Caki2 (cell line): ENCODE measurements at regions not wholly inside any gene's neighbourhood (a gene's known extent, or its start where the extent isn't known, plus 50 kb on each side); places are given as distances from the start of the nearest gene placed in this dataset.

ENCODE experiments used
- DNase-seq: peaks from one replicate; pipeline ENCODE4 v3.0.0-alpha.2; 2015; ENCODE audit warnings: low read depth
- in situ Hi-C: cut with HindIII; loops from 2 replicates; pipeline ENCODE4 v1.10.0; 2016; ENCODE audit warnings: low sequenced_read_pairs, low pct_unique_long_range_greater_than_20kb, mixed read lengths

GRCh38 chr16:65905331-65905730 is 461.2 kb upstream of the CDH5 start:
- no peak for DNase-seq

DNA sequence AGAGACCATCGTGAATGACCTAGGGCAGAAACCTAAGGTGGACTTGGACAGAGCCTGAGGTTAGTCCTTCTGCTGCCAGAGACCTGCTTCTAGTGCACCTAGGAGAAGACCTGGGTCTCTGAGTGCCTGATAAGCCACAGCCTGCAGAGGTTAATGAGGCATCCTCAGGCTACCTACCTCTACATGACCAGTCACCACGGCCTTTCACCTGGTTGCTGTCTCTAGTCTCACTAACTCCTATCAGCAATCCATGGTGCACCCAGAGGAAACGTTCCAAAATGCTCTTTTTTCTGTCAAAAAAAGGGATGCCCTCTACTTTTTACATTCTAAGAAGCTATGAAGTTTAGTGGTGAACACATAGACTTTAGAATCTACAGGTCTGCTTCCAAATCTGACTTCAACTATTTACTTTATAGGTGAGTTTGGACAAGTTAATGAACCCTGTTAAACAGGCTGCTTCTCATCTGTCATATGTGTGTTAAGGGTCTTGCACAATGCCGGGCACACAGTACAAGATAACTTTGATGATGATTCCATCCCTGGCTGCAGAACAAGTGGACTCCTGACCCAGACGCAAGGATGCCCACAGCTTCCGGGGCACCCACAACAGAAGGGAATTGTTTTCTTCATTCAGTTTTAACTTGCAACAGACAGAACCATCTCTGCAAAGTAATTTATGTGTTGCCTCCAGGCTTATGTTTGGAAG is 469.9 kb upstream of the CDH5 start:
- in situ Hi-C loops = no loop called here
- no peak for DNase-seq

More at GRCh38 chr16:65905331-65905730, 461.2 kb upstream of the CDH5 start:
- in situ Hi-C loops = no loop called here

- no peak for DNase-seq
- in situ Hi-C loops = no loop called here
Observed at GRCh38 chr16:65895906-65896305, 470.6 kb upstream of the CDH5 start.

GRCh38 chr16:65895486-65895885 is 471.0 kb upstream of the CDH5 start:
- no peak for DNase-seq
- in situ Hi-C loops = no loop called here

GRCh38 chr16:65890203-65890602 is 476.3 kb upstream of the CDH5 start:
- no peak for DNase-seq
- in situ Hi-C loops = no loop called here

DNA sequence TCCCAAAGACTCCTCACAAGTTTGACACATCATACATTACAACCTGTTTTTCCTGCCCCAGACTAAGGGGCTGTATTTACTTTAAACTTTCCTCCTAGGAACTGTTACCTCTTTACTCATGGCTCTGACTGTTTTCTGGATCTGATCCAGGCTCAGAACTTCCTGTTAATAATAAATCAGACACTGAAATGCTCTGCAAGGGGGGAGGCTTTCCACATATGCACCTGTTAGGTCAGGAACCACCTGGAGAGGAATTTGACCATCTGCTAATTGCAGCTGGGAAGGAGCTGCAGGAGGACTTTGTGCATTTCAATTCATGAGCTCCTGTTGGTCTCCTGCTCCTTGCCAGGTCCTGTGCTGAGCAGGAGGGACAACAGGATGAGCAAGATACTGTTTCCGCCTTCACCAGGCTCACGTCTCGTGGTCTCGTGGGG is 476.9 kb upstream of the CDH5 start:
- no peak for DNase-seq
- in situ Hi-C loops = no loop called here

DNA sequence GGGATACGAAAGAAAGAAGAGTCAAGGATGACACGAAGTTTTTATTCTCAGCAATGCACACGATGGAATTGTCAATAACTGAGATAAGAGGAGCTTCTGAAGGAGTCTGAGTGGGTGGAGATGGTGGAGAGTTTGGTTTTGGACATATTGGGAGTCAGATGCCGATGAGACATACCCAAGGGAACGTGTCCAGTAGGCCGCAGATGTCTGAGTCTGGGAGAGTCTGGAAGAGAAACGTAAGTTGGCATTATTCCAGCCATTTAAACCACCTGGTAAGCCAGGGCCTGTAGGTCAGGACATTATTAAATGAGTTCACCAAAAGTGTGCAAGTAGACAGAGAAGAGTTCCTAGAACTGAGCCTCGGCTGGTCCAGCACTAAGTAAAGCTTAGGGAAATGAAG is 478.3 kb upstream of the CDH5 start:
- in situ Hi-C loops = no loop called here
- DNase-seq = no peak

GRCh38 chr16:65884018-65884417 is 482.5 kb upstream of the CDH5 start:
- in situ Hi-C loops = no loop called here
- no peak for DNase-seq

DNA sequence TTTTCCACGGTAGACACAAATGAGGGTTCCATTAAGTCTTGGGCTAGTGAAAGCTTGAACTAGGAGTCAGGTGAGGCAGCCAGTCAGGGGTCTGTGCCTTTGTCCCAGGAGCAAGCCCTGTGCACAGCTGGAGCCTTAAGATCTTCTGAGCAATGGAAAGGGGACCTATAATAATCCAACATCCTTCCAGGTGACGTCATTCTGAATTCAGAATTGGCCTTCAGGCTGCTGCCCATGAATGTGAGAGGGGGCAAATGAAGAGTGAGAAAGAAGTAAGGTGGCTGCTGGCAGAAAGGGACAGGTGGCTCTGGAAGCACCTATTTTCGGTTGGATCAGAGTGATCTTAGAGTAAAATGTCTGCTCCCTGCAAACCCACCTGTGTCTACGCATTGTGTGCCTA is 488.1 kb upstream of the CDH5 start:
- DNase-seq = no peak
- in situ Hi-C loops = no loop called here

DNA sequence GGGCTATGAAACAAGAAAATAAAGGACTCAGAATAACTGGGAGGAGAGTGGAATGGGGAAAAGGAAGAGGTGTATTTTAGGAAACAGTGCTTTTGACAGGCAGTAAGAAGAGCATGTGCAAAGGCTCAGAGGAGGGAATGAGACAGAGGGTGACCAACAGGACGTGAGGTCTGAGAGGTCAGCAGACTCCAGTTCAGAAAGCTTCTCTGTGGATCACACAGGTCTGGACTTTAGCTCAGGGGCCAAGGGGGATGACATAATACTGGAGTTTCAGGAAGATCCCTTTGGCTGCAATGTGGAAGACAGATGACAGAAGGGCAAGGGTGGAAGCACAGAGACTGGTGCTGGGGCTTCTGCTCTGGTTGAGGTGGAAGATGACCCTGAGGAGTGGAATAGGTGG is 489.9 kb upstream of the CDH5 start:
- in situ Hi-C loops = no loop called here
- DNase-seq = no peak

- DNase-seq = no peak
- in situ Hi-C loops = no loop called here
Observed at GRCh38 chr16:65876056-65876408, 490.5 kb upstream of the CDH5 start.

- DNase-seq = no peak
- in situ Hi-C loops = no loop called here
Observed at GRCh38 chr16:65875381-65876055, 491.0 kb upstream of the CDH5 start.

DNA sequence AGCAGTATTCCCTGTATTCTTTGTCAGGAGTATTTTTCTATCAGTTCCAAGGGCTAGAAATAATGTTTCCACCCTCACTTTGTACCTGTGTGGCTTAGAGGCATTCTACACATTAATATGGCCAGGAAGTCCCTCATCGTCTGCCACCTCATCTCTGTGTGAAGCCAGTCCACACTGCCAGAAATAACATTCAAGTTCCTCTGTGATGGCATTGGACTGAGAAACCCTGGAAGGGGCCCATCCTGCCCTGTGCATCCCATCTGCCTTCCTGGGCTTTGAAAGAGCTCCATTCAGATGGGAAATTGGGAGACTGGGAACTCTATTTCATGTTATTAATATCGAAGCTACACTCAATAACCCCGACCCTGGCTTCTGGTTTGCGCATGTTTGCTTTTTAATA is 497.2 kb upstream of the CDH5 start:
- in situ Hi-C loops = no loop called here
- DNase-seq = no peak

DNA sequence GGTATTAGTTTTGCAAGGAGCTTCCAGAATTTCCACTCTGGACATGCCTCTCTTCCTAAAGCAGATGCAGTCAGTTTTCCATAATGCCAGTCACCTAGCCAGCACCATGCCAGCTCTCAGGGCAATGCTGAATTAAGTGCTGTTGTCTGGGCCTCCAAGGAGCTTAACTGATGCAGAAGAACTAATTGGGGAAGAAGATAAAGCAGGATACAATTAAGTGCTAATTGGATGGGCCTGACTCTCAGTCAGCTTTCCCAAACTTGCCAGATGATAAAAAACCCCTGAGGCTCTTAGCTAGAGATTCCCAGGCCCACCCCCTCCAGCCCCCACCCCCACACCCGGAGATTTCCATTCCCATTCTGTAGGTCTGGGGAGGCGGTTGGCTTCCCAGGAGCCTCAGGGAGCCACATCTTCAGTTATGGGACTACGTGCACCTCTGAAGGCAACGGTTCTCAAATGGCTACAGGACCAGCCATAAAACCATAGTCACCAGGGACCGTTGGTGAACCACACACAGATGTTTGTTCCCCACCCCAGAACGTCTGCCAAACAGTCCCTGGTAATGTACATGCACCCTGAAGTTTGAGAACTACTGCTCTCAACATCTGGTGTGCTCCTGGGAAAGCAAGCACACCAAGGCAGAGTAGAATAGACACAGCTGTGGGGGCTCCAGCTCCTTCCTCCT is 499.1 kb upstream of the CDH5 start:
- in situ Hi-C loops = no loop called here
- no peak for DNase-seq

GRCh38 chr16:65863236-65863635 is 503.3 kb upstream of the CDH5 start:
- in situ Hi-C loops = no loop called here
- DNase-seq = no peak

GRCh38 chr16:65861131-65861731 is 505.3 kb upstream of the CDH5 start:
- DNase-seq = no peak
- in situ Hi-C loops = no loop called here

DNA sequence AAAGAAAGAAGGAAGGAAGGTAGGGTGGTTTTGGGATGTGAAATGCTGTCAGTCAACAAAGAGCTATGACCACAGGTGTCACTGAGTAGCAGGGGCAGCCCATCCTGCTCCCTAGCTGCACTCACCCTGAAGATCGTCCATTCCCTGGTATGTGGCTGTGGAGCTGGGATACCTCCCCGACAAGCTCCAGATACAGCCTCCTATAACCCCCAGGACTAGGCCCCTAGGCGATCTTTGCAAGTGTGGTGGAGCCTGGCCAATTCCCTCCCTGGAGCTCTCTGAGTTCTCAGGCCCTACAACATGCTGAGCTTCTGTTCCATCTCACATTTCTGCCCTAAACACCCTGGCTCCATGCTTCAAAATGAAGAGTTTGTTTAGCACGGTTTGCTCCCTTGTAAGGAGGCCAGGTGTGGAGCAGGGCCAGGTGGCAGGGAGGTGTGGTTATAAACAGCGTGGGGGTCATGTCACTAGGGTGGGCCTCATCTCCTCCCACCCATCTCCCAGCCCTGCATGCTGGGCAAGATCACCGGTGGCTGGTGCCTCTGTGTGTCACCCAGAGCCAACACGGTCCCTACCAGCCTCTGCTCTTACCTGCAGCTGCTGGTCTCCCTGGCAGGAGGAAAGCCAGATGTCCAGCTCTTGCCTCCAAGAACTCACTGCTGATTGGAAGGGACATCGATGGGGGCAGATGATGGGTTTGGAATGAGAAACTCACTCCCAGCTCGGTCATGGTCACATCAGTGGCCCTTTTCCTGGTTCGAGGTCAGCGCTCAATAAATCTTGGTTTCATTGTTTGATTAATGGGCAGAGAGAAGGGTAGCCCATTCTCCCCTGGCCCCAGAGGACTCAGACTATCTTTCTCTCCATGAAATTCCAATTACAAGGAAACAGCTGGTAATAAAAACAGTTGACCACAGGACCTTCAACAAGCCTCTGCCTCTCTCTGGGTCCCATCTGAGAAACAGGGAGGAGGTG is 511.0 kb upstream of the CDH5 start:
- DNase-seq = no peak
- in situ Hi-C loops = no loop called here

- no peak for DNase-seq
- in situ Hi-C loops = no loop called here
Observed at GRCh38 chr16:65846210-65846602, 520.3 kb upstream of the CDH5 start.
